Endothelial cell of umbilical vein (primary cell): ENCODE measurements at regions not wholly inside any gene's neighbourhood (a gene's known extent, or its start where the extent isn't known, plus 50 kb on each side); places are given as distances from the start of the nearest gene placed in this dataset.

Experiments
- BruUV-seq: library from RNA; stranded (reverse); fragments of 400-500 nt; replicated peaks from 2 replicates; lab custom pipeline; 2021; lab: Mats Ljungman, UMichigan
- CTCF ChIA-PET: fragments of 300-600, 350-600 bp; sonication (Branson Sonifier 250); formaldehyde crosslinking; loops from one replicate; lab custom pipeline; 2021; ENCODE audit warnings: antibody characterized with exemption, inconsistent platforms; lab: Charles Lee
- POLR2A ChIA-PET: fragments of 300-600, 350-600 bp; sonication (Branson Sonifier 250); formaldehyde crosslinking; loops from one replicate; lab custom pipeline; 2021; ENCODE audit warnings: antibody characterized with exemption, inconsistent platforms; lab: Charles Lee
- DNase-seq: peaks from one replicate; pipeline ENCODE4 v3.0.0-alpha.2; 2011; ENCODE audit warnings: low read depth, low spot score
- FAIRE-seq: peaks from 2 replicates; lab custom pipeline; 2011; peaks lifted over from hg19 to GRCh38; lab: Jason Lieb, UNC
- H2AFZ ChIP-seq: 2 replicates; pipeline ENCODE4 v1.6.0; 2012; ENCODE audit warnings: low read depth, low read length, control low read depth, inconsistent platforms
- H3K27ac ChIP-seq: 2 replicates; pipeline ENCODE4 v1.5.1; 2011; ENCODE audit warnings: low read depth, mild to moderate bottlenecking, control low read depth, low read length, moderate library complexity; ENCODE audit not compliant: insufficient read depth
- H3K27me3 ChIP-seq, 2 experiments: 2 replicates each; pipeline versions ENCODE4 v1.6.0 to v1.6.1; 2011; ENCODE audit warnings: low read length in 2 of 2, mixed read lengths in 1 of 2; ENCODE audit not compliant: control insufficient read depth in 2 of 2, insufficient read depth in 2 of 2
- H3K36me3 ChIP-seq, 2 experiments: 2 replicates in 1 of 2; 3 replicates in 1 of 2; pipeline ENCODE4 v1.5.1; 2011; ENCODE audit warnings: low read length in 2 of 2, mild to moderate bottlenecking in 1 of 2, moderate library complexity in 1 of 2; ENCODE audit not compliant: control insufficient read depth in 2 of 2, insufficient read depth in 2 of 2; ENCODE audit errors: extremely low read depth in 1 of 2
- H3K4me1 ChIP-seq: 3 replicates; pipeline ENCODE4 v1.5.1; 2011; ENCODE audit warnings: mild to moderate bottlenecking, low read length; ENCODE audit not compliant: control insufficient read depth, insufficient read depth; ENCODE audit errors: extremely low read depth
- H3K4me2 ChIP-seq: 2 replicates; pipeline ENCODE4 v1.6.1; 2011; ENCODE audit warnings: low read length, control low read depth, mixed read lengths; ENCODE audit not compliant: insufficient read depth
- H3K4me3 ChIP-seq, 3 experiments: fragments of 200-600 bp in 1 of 3; sonication (generic), shearing (Covaris generic) in 1 of 3; replicated peaks in 1 of 3; 2 replicates each; pipeline ENCODE4 v1.5.1; 2011 to 2016; ENCODE audit warnings: control low read depth in 3 of 3, low read length in 3 of 3, mild to moderate bottlenecking in 2 of 3, inconsistent platforms in 1 of 3, low read depth in 1 of 3, moderate library complexity in 1 of 3; ENCODE audit not compliant: insufficient read depth in 1 of 3
- H3K79me2 ChIP-seq: 2 replicates; pipeline ENCODE4 v1.6.0; 2012; ENCODE audit warnings: low read length, inconsistent platforms; ENCODE audit not compliant: control insufficient read depth, insufficient read depth
- H3K9ac ChIP-seq: replicated peaks from 2 replicates; pipeline ENCODE3; 2011; ENCODE audit warnings: low read length, control low read depth; ENCODE audit not compliant: insufficient read depth; ENCODE audit errors: extremely low read depth
- H3K9me1 ChIP-seq: replicated peaks from 3 replicates; pipeline ENCODE4 v1.6.0; 2011; ENCODE audit warnings: mild to moderate bottlenecking, low read length; ENCODE audit not compliant: control insufficient read depth, insufficient read depth; ENCODE audit errors: extremely low read depth
- H3K9me3 ChIP-seq: replicated peaks from 2 replicates; pipeline ENCODE4 v1.5.1; 2012; ENCODE audit warnings: low read length, inconsistent platforms; ENCODE audit not compliant: control insufficient read depth, insufficient read depth
- H4K20me1 ChIP-seq: replicated peaks from 2 replicates; pipeline ENCODE3; 2011; ENCODE audit warnings: mild to moderate bottlenecking, low read length; ENCODE audit not compliant: control insufficient read depth, insufficient read depth; ENCODE audit errors: extremely low read depth
- EZH2 ChIP-seq: IDR thresholded peaks from 2 replicates; pipeline ENCODE4 v1.6.1; 2012; ENCODE audit warnings: borderline replicate concordance, low read depth, mild to moderate bottlenecking, moderate library complexity, low read length, inconsistent platforms; ENCODE audit not compliant: severe bottlenecking
- FOS ChIP-seq: IDR thresholded peaks from 2 replicates; pipeline ENCODE4 v1.6.1; 2011; ENCODE audit warnings: mild to moderate bottlenecking, low read length, moderate library complexity, borderline replicate concordance; ENCODE audit not compliant: insufficient read depth
- GATA2 ChIP-seq: IDR thresholded peaks from 2 replicates; pipeline ENCODE4 v1.7.0; 2011; ENCODE audit warnings: low read depth, mild to moderate bottlenecking, moderate library complexity, mixed read lengths, low read length; ENCODE audit not compliant: insufficient read length, insufficient read depth
- JUN ChIP-seq: IDR thresholded peaks from 2 replicates; pipeline ENCODE4 v1.6.1; 2011; ENCODE audit warnings: borderline replicate concordance, low read depth; ENCODE audit not compliant: insufficient read length, insufficient read depth
- MAX ChIP-seq: IDR thresholded peaks from 2 replicates; pipeline ENCODE4 v1.6.1; 2011; ENCODE audit not compliant: insufficient read depth, insufficient read length
- MYC ChIP-seq: IDR thresholded peaks from one replicate; pipeline ENCODE4 v1.6.1; 2011; ENCODE audit warnings: mild to moderate bottlenecking, low read depth, low read length
- POLR2A ChIP-seq: IDR thresholded peaks from 2 replicates; pipeline ENCODE4 v1.6.1; 2012; ENCODE audit warnings: low read depth, mild to moderate bottlenecking, control low read depth, low read length
- POLR2AphosphoS5 ChIP-seq: IDR thresholded peaks from 2 replicates; pipeline ENCODE4 v1.6.1; 2012; ENCODE audit warnings: low read depth, mild to moderate bottlenecking, control low read depth, low read length, moderate library complexity; ENCODE audit not compliant: insufficient read depth
- dilution Hi-C: fragments of 300-500 bp; cut with MboI; formaldehyde crosslinking; loops from one replicate; pipeline ENCODE4 v1.15.0; 2019; ENCODE audit warnings: low sequenced_read_pairs; ENCODE audit not compliant: extremely low pct_ligation_motif_present
- intact Hi-C: fragments of 100-400 bp; cut with micrococcal nuclease; formaldehyde crosslinking; loops from one replicate; pipeline ENCODE4 v1.10.0; 2022
- TF ChIP-seq, protein P1 (sequence below), 2 donors: IDR thresholded peaks; 1 replicate in 1 of 2; 2 replicates in 1 of 2; pipeline ENCODE4 v1.5.1; 2011; ENCODE audit warnings: low read length in 2 of 2, mild to moderate bottlenecking in 2 of 2, moderate library complexity in 2 of 2, control low read depth in 1 of 2, inconsistent platforms in 1 of 2, low read depth in 1 of 2; ENCODE audit not compliant: insufficient read depth in 1 of 2; ENCODE audit errors: extremely low read depth in 1 of 2

DNA sequence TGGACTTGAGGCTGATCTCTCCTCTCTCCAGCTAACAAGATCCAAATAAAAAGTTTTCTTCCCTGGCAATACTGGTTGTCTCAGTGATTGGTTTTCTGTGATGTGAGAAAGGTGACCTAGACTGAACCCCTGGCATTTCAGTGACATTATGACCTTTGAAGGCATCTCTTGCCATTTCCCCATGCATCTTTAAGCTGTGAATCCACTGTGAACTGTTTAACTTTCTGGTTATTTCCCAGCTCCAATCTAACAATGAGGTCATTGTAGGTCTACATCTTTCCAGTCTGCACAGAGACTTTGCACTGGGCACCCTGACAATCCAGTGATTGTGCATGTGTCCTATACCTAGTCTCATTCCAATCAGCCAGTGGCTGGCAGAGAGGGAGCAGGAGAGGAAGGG is 155.9 kb upstream of the NUDT4 start:
- no peak for FAIRE-seq
- H3K27ac ChIP-seq, result no peak overlapping the region
- no peaks in the 10 kb centered on the region for H3K27me3 ChIP-seq
- H3K4me3 ChIP-seq, result no peak overlapping the region
- CTCF ChIA-PET, result no interaction called here
- DNase-seq, result no peak
- intact Hi-C loops (loop anchor here (10.0 kb wide), 1 partner anchor 153 kb away; the partner anchor contains the start of gene NUDT4), dilution Hi-C loops (no loop called here)
- H3K9me3 ChIP-seq, result no peaks in the 10 kb centered on the region
- H3K9ac ChIP-seq, result no peak overlapping the region
- peaks cover 18% of the 10 kb centered on the region for H3K4me1 ChIP-seq
- H4K20me1 ChIP-seq, result no peaks in the 10 kb centered on the region
- POLR2A ChIA-PET, result no interaction called here
- no peak overlapping the region for H3K4me2 ChIP-seq
- TF ChIP-seq JUN (no peak), MYC (no peak), EZH2 (no peak), GATA2 (no peak), POLR2AphosphoS5 (no peak), POLR2A (no peak), FOS (no peak), MAX (no peak)
- TF ChIP-seq, protein P1, sequence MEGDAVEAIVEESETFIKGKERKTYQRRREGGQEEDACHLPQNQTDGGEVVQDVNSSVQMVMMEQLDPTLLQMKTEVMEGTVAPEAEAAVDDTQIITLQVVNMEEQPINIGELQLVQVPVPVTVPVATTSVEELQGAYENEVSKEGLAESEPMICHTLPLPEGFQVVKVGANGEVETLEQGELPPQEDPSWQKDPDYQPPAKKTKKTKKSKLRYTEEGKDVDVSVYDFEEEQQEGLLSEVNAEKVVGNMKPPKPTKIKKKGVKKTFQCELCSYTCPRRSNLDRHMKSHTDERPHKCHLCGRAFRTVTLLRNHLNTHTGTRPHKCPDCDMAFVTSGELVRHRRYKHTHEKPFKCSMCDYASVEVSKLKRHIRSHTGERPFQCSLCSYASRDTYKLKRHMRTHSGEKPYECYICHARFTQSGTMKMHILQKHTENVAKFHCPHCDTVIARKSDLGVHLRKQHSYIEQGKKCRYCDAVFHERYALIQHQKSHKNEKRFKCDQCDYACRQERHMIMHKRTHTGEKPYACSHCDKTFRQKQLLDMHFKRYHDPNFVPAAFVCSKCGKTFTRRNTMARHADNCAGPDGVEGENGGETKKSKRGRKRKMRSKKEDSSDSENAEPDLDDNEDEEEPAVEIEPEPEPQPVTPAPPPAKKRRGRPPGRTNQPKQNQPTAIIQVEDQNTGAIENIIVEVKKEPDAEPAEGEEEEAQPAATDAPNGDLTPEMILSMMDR (IDR thresholded peaks at IDR 0.05; ENCODE audit: extremely low read depth in 1 of 2, insufficient read depth in 1 of 2, low read depth in 1 of 2, low read length in 2 of 2), result no peak
- no TSS peak for BruUV-seq
- no peak overlapping the region for H2AFZ ChIP-seq
- no peaks in the 10 kb centered on the region for H3K9me1 ChIP-seq
- no peaks in the 10 kb centered on the region for H3K79me2 ChIP-seq
- no peaks in the 10 kb centered on the region for H3K36me3 ChIP-seq
